ENCODE measurements at regions not wholly inside any gene's neighbourhood (a gene's known extent, or its start where the extent isn't known, plus 50 kb on each side); places are given as distances from the start of the nearest gene placed in this dataset.

DNA sequence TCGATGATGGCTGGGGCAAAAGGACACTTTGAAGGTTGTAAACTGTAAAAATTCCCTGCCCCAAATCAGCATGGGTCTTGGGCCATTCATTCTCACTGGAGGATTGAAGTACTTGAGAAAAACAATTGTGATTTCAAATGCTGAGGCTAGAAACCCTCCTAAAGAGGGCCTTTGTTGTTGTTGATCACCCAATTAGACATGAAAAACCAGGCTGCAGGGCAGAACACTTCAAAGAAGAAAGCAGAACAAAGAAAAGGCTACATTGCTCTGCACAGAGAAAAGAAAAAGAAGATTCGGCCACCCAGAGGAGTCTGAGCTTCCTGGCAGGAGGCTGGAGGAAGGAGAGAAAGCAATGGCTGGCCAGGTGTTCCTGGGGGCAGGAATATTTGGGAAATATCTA is 143.1 kb downstream of the NPY start:
- TF ChIP-seq, protein P1, sequence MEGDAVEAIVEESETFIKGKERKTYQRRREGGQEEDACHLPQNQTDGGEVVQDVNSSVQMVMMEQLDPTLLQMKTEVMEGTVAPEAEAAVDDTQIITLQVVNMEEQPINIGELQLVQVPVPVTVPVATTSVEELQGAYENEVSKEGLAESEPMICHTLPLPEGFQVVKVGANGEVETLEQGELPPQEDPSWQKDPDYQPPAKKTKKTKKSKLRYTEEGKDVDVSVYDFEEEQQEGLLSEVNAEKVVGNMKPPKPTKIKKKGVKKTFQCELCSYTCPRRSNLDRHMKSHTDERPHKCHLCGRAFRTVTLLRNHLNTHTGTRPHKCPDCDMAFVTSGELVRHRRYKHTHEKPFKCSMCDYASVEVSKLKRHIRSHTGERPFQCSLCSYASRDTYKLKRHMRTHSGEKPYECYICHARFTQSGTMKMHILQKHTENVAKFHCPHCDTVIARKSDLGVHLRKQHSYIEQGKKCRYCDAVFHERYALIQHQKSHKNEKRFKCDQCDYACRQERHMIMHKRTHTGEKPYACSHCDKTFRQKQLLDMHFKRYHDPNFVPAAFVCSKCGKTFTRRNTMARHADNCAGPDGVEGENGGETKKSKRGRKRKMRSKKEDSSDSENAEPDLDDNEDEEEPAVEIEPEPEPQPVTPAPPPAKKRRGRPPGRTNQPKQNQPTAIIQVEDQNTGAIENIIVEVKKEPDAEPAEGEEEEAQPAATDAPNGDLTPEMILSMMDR (IDR thresholded peaks at IDR 0.05; ENCODE audit: poor library complexity) = no peak
- TF ChIP-seq EZH2 (IDR thresholded peaks at IDR 0.05; ENCODE audit: borderline replicate concordance) = no peak

Data from hepatocyte (in vitro differentiated cells).